K562 (cell line): ENCODE measurements at regions not wholly inside any gene's neighbourhood (a gene's known extent, or its start where the extent isn't known, plus 50 kb on each side); places are given as distances from the start of the nearest gene placed in this dataset.
"Not testable (repeated sequence)": the region's sequence is repeated elsewhere in the genome, so short reads cannot be mapped to it uniquely, and the experiment has no call there.

Source experiments
- ATAC-seq: fragments of 200-7000 bp; cut with Tn5 transposase; 3 replicates; pipeline ENCODE4 v1.9.1; 2020; ENCODE audit warnings: moderate library complexity
- BruUV-seq: library from RNA; stranded (reverse); fragments of 400-500 nt; replicated peaks from 2 replicates; lab custom pipeline; 2021; lab: Mats Ljungman, UMichigan
- CTCF ChIA-PET: fragments of 300-600 bp; formaldehyde crosslinking; extraction: SDS; loops from one replicate; lab custom pipeline; 2021; ENCODE audit warnings: low intra/inter-chr PET ratio; lab: Yijun Ruan, JAX
- POLR2A ChIA-PET: fragments of 300-600, 350-650 bp; sonication (Branson Sonifier 250); formaldehyde crosslinking; extraction: SDS; loops from one replicate; lab custom pipeline; 2021; ENCODE audit warnings: antibody characterized with exemption, inconsistent platforms; lab: Yijun Ruan, JAX
- DNase-seq, 4 experiments: peaks; one replicate each; pipeline versions ENCODE4 v3.0.0 to v3.0.0-alpha.2; 2011 to 2018; ENCODE audit warnings: low spot score in 3 of 4, mixed read lengths in 3 of 4; ENCODE audit errors: extremely low read depth in 1 of 4
- FAIRE-seq: peaks from 2 replicates; lab custom pipeline; 2011; peaks lifted over from hg19 to GRCh38; lab: Jason Lieb, UNC
- H2AFZ ChIP-seq: 2 replicates; pipeline ENCODE4 v1.6.0; 2011; ENCODE audit warnings: low read depth, low read length, control low read depth, inconsistent platforms
- H3K27ac ChIP-seq: fragments of 200-600 bp; 3 replicates; pipeline ENCODE4 v1.8.0; 2011; ENCODE audit warnings: low read depth, mild to moderate bottlenecking, control low read depth, inconsistent platforms, low read length, moderate library complexity, mixed read lengths; ENCODE audit errors: extremely low read depth
- H3K27me3 ChIP-seq, 2 experiments: fragments of 300-600 bp in 1 of 2; 2 replicates in 1 of 2; 3 replicates in 1 of 2; pipeline versions ENCODE4 v1.6.0 to v1.8.0; 2011; ENCODE audit warnings: inconsistent platforms in 2 of 2, low read length in 2 of 2, mild to moderate bottlenecking in 1 of 2, mixed read lengths in 1 of 2, moderate library complexity in 1 of 2; ENCODE audit not compliant: control insufficient read depth in 2 of 2, insufficient read depth in 2 of 2
- H3K36me3 ChIP-seq: fragments of 300-600 bp; 3 replicates; pipeline ENCODE4 v1.8.0; 2011; ENCODE audit warnings: mild to moderate bottlenecking, low read length, inconsistent platforms; ENCODE audit not compliant: control insufficient read depth, insufficient read depth
- H3K4me1 ChIP-seq, 2 experiments: fragments of 200-600 bp in 1 of 2; replicated peaks in 1 of 2; 2 replicates in 1 of 2; 3 replicates in 1 of 2; pipeline versions ENCODE4 v1.5.1 to v1.8.0; 2011; ENCODE audit warnings: inconsistent platforms in 2 of 2, low read length in 2 of 2, mild to moderate bottlenecking in 1 of 2, mixed read lengths in 1 of 2, moderate library complexity in 1 of 2; ENCODE audit not compliant: control insufficient read depth in 2 of 2, insufficient read depth in 2 of 2
- H3K4me2 ChIP-seq: 2 replicates; pipeline ENCODE4 v1.6.1; 2011; ENCODE audit warnings: low read length, control low read depth, inconsistent platforms, mixed read lengths; ENCODE audit not compliant: insufficient read depth
- H3K4me3 ChIP-seq: fragments of 200-600 bp; sonication (generic), shearing (Covaris generic); 2 replicates; pipeline ENCODE4 v1.5.1; 2016; ENCODE audit warnings: control low read depth, inconsistent platforms
- H3K79me2 ChIP-seq: fragments of 200-600 bp; 3 replicates; pipeline ENCODE4 v1.8.0; 2011; ENCODE audit warnings: low read length, inconsistent platforms; ENCODE audit not compliant: control insufficient read depth, insufficient read depth
- H3K9ac ChIP-seq, 2 experiments: 2 replicates each; pipeline versions ENCODE4 v1.6.0 to v1.6.1; 2011; ENCODE audit warnings: low read depth in 2 of 2, low read length in 2 of 2, control low read depth in 1 of 2, inconsistent platforms in 1 of 2, mild to moderate bottlenecking in 1 of 2, mixed read lengths in 1 of 2; ENCODE audit not compliant: insufficient read depth in 1 of 2
- H3K9me1 ChIP-seq: one replicate; pipeline ENCODE4 v1.6.0; 2011; ENCODE audit warnings: inconsistent platforms, mild to moderate bottlenecking, low read length, moderate library complexity; ENCODE audit not compliant: control insufficient read depth, insufficient read depth
- H3K9me3 ChIP-seq: replicated peaks from 2 replicates; pipeline ENCODE4 v1.5.1; 2011; ENCODE audit warnings: low read depth, low read length, inconsistent platforms; ENCODE audit not compliant: control insufficient read depth, insufficient read depth
- H4K20me1 ChIP-seq: replicated peaks from 2 replicates; pipeline ENCODE4 v1.6.1; 2011; ENCODE audit warnings: low read length, inconsistent platforms, mixed read lengths; ENCODE audit not compliant: control insufficient read depth, insufficient read depth
- WGBS: fragments of 100-300 bp; shearing (Covaris generic); methylation state at CpG from one replicate; pipeline ENCODE4 v1.1.6; 2016; ENCODE audit warnings: low coverage, mixed read lengths; ENCODE audit not compliant: insufficient coverage; ENCODE audit errors: missing lambda C conversion rate; 5-methylcytosine and 5-hydroxymethylcytosine counted together
- in situ Hi-C: fragments of 300-500 bp; cut with MboI; formaldehyde crosslinking; loops from 4 replicates; pipeline ENCODE4 v1.15.0; 2018; ENCODE audit warnings: inconsistent platforms, mixed read lengths
- intact Hi-C: fragments of 100-400 bp; cut with micrococcal nuclease; formaldehyde crosslinking; loops from 2 replicates; pipeline ENCODE4 v1.14.2; 2022

- H4K20me1 ChIP-seq, H3K9me3 ChIP-seq, H3K27ac ChIP-seq, H3K27me3 ChIP-seq, BruUV-seq, H3K4me3 ChIP-seq, FAIRE-seq, H3K9me1 ChIP-seq, H3K4me2 ChIP-seq, CTCF ChIA-PET, POLR2A ChIA-PET, H3K4me1 ChIP-seq, H3K9ac ChIP-seq, intact Hi-C loops, H3K79me2 ChIP-seq, DNase-seq, H3K36me3 ChIP-seq, ATAC-seq, H2AFZ ChIP-seq, in situ Hi-C loops: not testable (repeated sequence)
- 54% methylated on average over 2 of the region's 2 CpGs for WGBS
These were observed 326.6 kb upstream of the KCNMB2 start for GRCh38 chr3:178209618-178210017.

GRCh38 chr3:178211086-178211485, 325.1 kb upstream of the KCNMB2 start:
- ATAC-seq, in situ Hi-C loops, H3K9ac ChIP-seq, POLR2A ChIA-PET, H3K27me3 ChIP-seq, H3K9me3 ChIP-seq, H3K4me1 ChIP-seq, H2AFZ ChIP-seq, H3K79me2 ChIP-seq, H3K4me2 ChIP-seq, H3K9me1 ChIP-seq, FAIRE-seq, H3K4me3 ChIP-seq, H3K27ac ChIP-seq, intact Hi-C loops, H3K36me3 ChIP-seq, DNase-seq, H4K20me1 ChIP-seq, CTCF ChIA-PET, BruUV-seq: not testable (repeated sequence)
- 60% methylated on average over 1 of the region's 1 CpG for WGBS
